CD4-positive, CD25-positive, alpha-beta regulatory T cell (primary cell): ENCODE measurements at regions not wholly inside any gene's neighbourhood (a gene's known extent, or its start where the extent isn't known, plus 50 kb on each side); places are given as distances from the start of the nearest gene placed in this dataset.
A peak's percentile ranks its signal among the peaks of the same experiment; 100 is the strongest.

Source experiments
- ATAC-seq, 2 donors: fragments of 150-1000 bp; cut with Tn5 transposase; one replicate each; pipeline ENCODE4 v1.10.0; 2021; ENCODE audit warnings: low read depth in 2 of 2, moderate number of reproducible peaks in 2 of 2, moderate library complexity in 1 of 2
- DNase-seq, 3 donors: peaks; one replicate each; pipeline versions ENCODE4 v3.0.0 to v3.0.0-alpha.2; 2012 to 2022; ENCODE audit warnings: mixed read lengths in 1 of 3
- H3K27ac ChIP-seq: one replicate; pipeline ENCODE4 v1.7.0; 2013; ENCODE audit warnings: mild to moderate bottlenecking, low read length; ENCODE audit not compliant: insufficient read depth, poor library complexity, severe bottlenecking
- H3K27me3 ChIP-seq: one replicate; pipeline ENCODE4 v1.7.0; 2013; ENCODE audit warnings: low read length; ENCODE audit not compliant: control insufficient read depth, insufficient read depth
- H3K36me3 ChIP-seq: one replicate; pipeline ENCODE4 v1.7.0; 2013; ENCODE audit warnings: mild to moderate bottlenecking, low read length, moderate library complexity; ENCODE audit not compliant: control insufficient read depth, insufficient read depth
- H3K4me1 ChIP-seq: 2 replicates; pipeline ENCODE4 v1.7.0; 2013; ENCODE audit warnings: mild to moderate bottlenecking, low read length; ENCODE audit not compliant: insufficient read depth, control insufficient read depth, poor library complexity, severe bottlenecking
- H3K4me3 ChIP-seq: one replicate; pipeline ENCODE4 v1.7.0; 2013; ENCODE audit warnings: low read depth, mild to moderate bottlenecking, low read length, moderate library complexity
- H3K9me3 ChIP-seq, 2 experiments: 1 replicate in 1 of 2; 2 replicates in 1 of 2; pipeline ENCODE4 v1.7.0; 2013; ENCODE audit warnings: low read length in 2 of 2, mild to moderate bottlenecking in 1 of 2, moderate library complexity in 1 of 2; ENCODE audit not compliant: control insufficient read depth in 2 of 2
- H3K27ac Mint-ChIP-seq, 3 donors: one replicate each; pipeline ENCODE4 v1.8.0; 2020 to 2022; ENCODE audit warnings: mild to moderate bottlenecking in 3 of 3, mixed read lengths in 3 of 3, moderate library complexity in 2 of 3
- H3K27me3 Mint-ChIP-seq: one replicate; pipeline ENCODE4 v1.8.0; 2022; ENCODE audit warnings: mild to moderate bottlenecking, mixed read lengths
- H3K36me3 Mint-ChIP-seq: one replicate; pipeline ENCODE4 v1.8.0; 2020; ENCODE audit warnings: mixed read lengths
- H3K4me1 Mint-ChIP-seq, 4 donors: one replicate each; pipeline ENCODE4 v1.8.0; 2020 to 2022; ENCODE audit warnings: mixed read lengths in 4 of 4, mild to moderate bottlenecking in 1 of 4
- H3K4me3 Mint-ChIP-seq, 4 donors: one replicate each; pipeline ENCODE4 v1.8.0; 2020 to 2022; ENCODE audit warnings: mild to moderate bottlenecking in 4 of 4, mixed read lengths in 4 of 4, moderate library complexity in 3 of 4
- H3K9me3 Mint-ChIP-seq, 7 donors: one replicate each; pipeline ENCODE4 v1.8.0; 2020 to 2022; ENCODE audit warnings: mixed read lengths in 7 of 7, mild to moderate bottlenecking in 3 of 7, moderate library complexity in 2 of 7

DNA sequence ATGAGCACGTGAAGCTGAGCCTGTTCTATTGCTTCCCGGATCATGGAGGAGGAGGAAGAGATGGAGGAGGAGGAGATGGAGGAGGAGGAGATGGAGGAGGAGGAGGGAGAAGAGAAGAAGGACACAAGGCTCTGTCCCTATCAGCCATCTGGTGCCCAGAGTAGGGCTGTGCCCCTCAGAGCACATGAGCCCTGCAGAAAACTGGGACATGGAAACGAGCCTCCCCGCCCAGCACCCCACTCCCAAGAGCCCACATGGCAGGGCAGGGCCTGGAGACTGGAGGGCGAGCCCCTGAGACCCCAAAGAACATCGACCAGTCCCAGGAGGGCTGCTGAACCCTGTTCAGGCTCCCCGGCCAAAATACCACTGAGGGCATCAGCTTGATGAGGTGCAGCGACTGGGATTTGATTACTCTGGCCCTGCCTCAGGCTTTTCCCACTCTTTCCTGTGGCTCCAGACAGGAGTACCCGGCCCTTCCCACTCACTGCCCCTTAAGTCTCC, 285.6 kb downstream of the UACA start:
- no peak overlapping the region for H3K4me3 Mint-ChIP-seq
- peaks cover 0 to 41% (median 10%) of the 10 kb centered on the region in 4 donors for H3K4me1 Mint-ChIP-seq
- Histone ChIP-seq H3K4me3 (no peak overlapping the region), H3K4me1 (peaks cover 23% of the 10 kb centered on the region), H3K27ac (no peak overlapping the region), H3K9me3 (no peaks in the 10 kb centered on the region), H3K27me3 (peaks cover 9% of the 10 kb centered on the region), H3K36me3 (no peaks in the 10 kb centered on the region)
- H3K9me3 Mint-ChIP-seq, result no peaks in the 10 kb centered on the region
- H3K36me3 Mint-ChIP-seq, result no peaks in the 10 kb centered on the region
- DNase-seq (no peak), ATAC-seq (no peak)
- H3K27me3 Mint-ChIP-seq, result peaks cover 43% of the 10 kb centered on the region
- peak overlapping the region in 1 of 3 donors; percentile 9 for H3K27ac Mint-ChIP-seq

DNA sequence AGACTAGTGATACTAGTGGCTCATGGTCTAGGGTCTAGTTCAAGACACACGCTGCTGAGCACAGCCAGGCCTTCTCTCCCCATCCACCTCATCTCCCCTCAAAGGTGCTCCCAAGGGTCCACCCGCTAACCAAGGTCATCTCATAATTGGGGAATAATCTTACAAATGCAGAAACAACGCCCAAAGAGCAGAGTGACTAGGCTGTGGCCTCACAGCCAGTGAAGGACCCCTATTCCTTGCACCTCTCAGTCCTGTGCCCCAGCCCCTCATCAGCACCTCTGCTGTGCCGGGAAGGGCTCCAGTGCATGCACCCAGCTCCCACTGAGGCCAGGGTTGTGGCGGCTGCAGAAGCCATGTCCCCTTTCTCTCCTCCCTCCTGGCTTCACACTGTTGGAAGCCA, 286.9 kb downstream of the UACA start:
- H3K4me1 ChIP-seq, result peaks cover 23% of the 10 kb centered on the region
- H3K4me3 ChIP-seq, result no peak overlapping the region
- peaks cover 46% of the 10 kb centered on the region for H3K27me3 Mint-ChIP-seq
- H3K36me3 ChIP-seq, result no peaks in the 10 kb centered on the region
- H3K4me3 Mint-ChIP-seq, result no peak overlapping the region
- H3K27me3 ChIP-seq, result peaks cover 7% of the 10 kb centered on the region
- peaks cover 0 to 41% (median 10%) of the 10 kb centered on the region in 4 donors for H3K4me1 Mint-ChIP-seq
- no peaks in the 10 kb centered on the region for H3K36me3 Mint-ChIP-seq
- H3K27ac Mint-ChIP-seq, result no peak overlapping the region
- H3K9me3 Mint-ChIP-seq, result no peaks in the 10 kb centered on the region
- DNase-seq (no peak), ATAC-seq (no peak)
- no peaks in the 10 kb centered on the region for H3K9me3 ChIP-seq
- H3K27ac ChIP-seq, result no peak overlapping the region

- peaks cover 47% of the 10 kb centered on the region for H3K27me3 Mint-ChIP-seq
These were observed 287.4 kb downstream of the UACA start for GRCh38 chr15:70475921-70476320.

GRCh38 chr15:70475407-70475781, 288.0 kb downstream of the UACA start:
- DNase-seq (no peak), ATAC-seq (no peak)
- Mint-ChIP-seq H3K9me3 (no peaks in the 10 kb centered on the region), H3K4me1 (peaks cover 0 to 38% (median 8%) of the 10 kb centered on the region in 4 donors), H3K27ac (no peak overlapping the region), H3K27me3 (peaks cover 43% of the 10 kb centered on the region), H3K36me3 (no peaks in the 10 kb centered on the region), H3K4me3 (peak overlapping the region in 3 of 4 donors; percentile 44 to 70 (median 58))
- Histone ChIP-seq H3K4me3 (no peak overlapping the region), H3K9me3 (no peaks in the 10 kb centered on the region), H3K4me1 (peaks cover 20% of the 10 kb centered on the region), H3K27me3 (peaks cover 7% of the 10 kb centered on the region), H3K27ac (no peak overlapping the region), H3K36me3 (no peaks in the 10 kb centered on the region)

More at GRCh38 chr15:70475921-70476320, 287.4 kb downstream of the UACA start:
- no peaks in the 10 kb centered on the region for H3K36me3 Mint-ChIP-seq
- ATAC-seq (no peak), DNase-seq (no peak)
- Histone ChIP-seq H3K4me3 (no peak overlapping the region), H3K9me3 (no peaks in the 10 kb centered on the region), H3K36me3 (no peaks in the 10 kb centered on the region), H3K27ac (no peak overlapping the region), H3K4me1 (peaks cover 23% of the 10 kb centered on the region), H3K27me3 (peaks cover 7% of the 10 kb centered on the region)
- no peak overlapping the region for H3K4me3 Mint-ChIP-seq
- H3K4me1 Mint-ChIP-seq, result peaks cover 0 to 41% (median 10%) of the 10 kb centered on the region in 4 donors
- H3K9me3 Mint-ChIP-seq, result no peaks in the 10 kb centered on the region
- no peak overlapping the region for H3K27ac Mint-ChIP-seq

GRCh38 chr15:70474471-70475406, 288.6 kb downstream of the UACA start:
- H3K27ac ChIP-seq, result no peak overlapping the region
- H3K4me3 Mint-ChIP-seq, result peak overlapping the region; percentile 8 to 70 (median 51)
- H3K36me3 Mint-ChIP-seq, result no peaks in the 10 kb centered on the region
- peaks cover 38% of the 10 kb centered on the region for H3K27me3 Mint-ChIP-seq
- ATAC-seq (peak; percentile 40 to 52), DNase-seq (peak in 1 of 3 donors; percentile 35)
- H3K4me1 Mint-ChIP-seq, result peaks cover 0 to 32% (median 5%) of the 10 kb centered on the region in 4 donors
- H3K4me1 ChIP-seq, result peaks cover 13% of the 10 kb centered on the region
- no peaks in the 10 kb centered on the region for H3K9me3 ChIP-seq
- no peak overlapping the region for H3K27ac Mint-ChIP-seq
- H3K27me3 ChIP-seq, result peaks cover 7% of the 10 kb centered on the region
- H3K4me3 ChIP-seq, result no peak overlapping the region
- no peaks in the 10 kb centered on the region for H3K9me3 Mint-ChIP-seq
- H3K36me3 ChIP-seq, result no peaks in the 10 kb centered on the region

DNA sequence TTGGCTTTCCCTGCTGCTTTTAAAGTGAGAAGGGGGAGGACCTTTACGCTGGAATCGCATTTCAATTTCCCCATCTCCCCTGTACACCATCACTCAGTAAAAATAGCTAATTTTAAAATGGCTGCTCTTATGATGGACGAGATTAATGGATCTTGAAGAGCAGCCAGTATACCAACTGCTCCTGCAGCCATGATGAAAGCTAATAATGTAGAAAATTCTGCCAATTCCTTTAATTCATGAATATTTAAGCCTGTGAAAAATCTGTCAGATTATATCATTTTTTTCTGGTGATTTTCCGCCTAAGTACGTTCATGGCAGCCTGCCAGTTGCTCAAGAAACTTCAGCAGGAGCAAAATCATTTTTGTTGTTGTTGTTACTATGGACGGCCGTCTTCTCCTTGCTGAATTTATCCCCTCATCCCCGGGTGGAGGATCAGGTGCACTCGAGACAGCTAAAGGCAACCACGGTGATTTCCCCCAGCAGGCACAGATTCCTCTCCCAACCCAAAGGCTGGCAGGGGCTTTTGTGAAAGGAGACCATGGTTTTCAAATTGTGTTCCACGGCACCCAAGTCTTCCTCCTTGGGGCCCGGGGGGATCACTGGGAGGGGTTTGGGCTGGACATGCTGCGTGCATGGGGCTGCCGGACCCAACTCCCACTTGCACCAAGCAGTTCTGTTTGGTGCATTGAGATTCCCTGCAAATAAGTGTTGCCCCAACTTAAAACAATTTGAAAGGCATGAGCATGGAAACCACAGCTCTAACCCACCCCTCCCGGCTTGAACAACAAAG, 289.6 kb downstream of the UACA start:
- Histone ChIP-seq H3K4me3 (no peak overlapping the region), H3K27ac (no peak overlapping the region), H3K4me1 (peaks cover 6% of the 10 kb centered on the region), H3K36me3 (no peaks in the 10 kb centered on the region), H3K9me3 (no peaks in the 10 kb centered on the region), H3K27me3 (peaks cover 7% of the 10 kb centered on the region)
- H3K4me3 Mint-ChIP-seq, result peak overlapping the region in 1 of 4 donors; percentile 21
- peaks cover 33% of the 10 kb centered on the region for H3K27me3 Mint-ChIP-seq
- peaks cover 0 to 27% (median 3%) of the 10 kb centered on the region in 4 donors for H3K4me1 Mint-ChIP-seq
- ATAC-seq (no peak), DNase-seq (no peak)
- H3K9me3 Mint-ChIP-seq, result peaks cover 0 to 2% (median 0%) of the 10 kb centered on the region in 7 donors
- H3K36me3 Mint-ChIP-seq, result no peaks in the 10 kb centered on the region
- no peak overlapping the region for H3K27ac Mint-ChIP-seq

GRCh38 chr15:70471517-70471916, 291.8 kb downstream of the UACA start:
- Mint-ChIP-seq H3K4me3 (no peak overlapping the region), H3K36me3 (no peaks in the 10 kb centered on the region), H3K9me3 (peaks cover 0 to 2% (median 0%) of the 10 kb centered on the region in 7 donors), H3K27ac (no peak overlapping the region), H3K4me1 (peaks cover 0 to 18% (median 3%) of the 10 kb centered on the region in 4 donors), H3K27me3 (peaks cover 37% of the 10 kb centered on the region)
- no peak overlapping the region for H3K4me3 ChIP-seq
- H3K4me1 ChIP-seq, result no peaks in the 10 kb centered on the region
- ATAC-seq, result no peak
- no peaks in the 10 kb centered on the region for H3K9me3 ChIP-seq
- no peaks in the 10 kb centered on the region for H3K36me3 ChIP-seq
- DNase-seq, result no peak
- peaks cover 7% of the 10 kb centered on the region for H3K27me3 ChIP-seq
- no peak overlapping the region for H3K27ac ChIP-seq
